ENCODE measurements at regions not wholly inside any gene's neighbourhood (a gene's known extent, or its start where the extent isn't known, plus 50 kb on each side); places are given as distances from the start of the nearest gene placed in this dataset.

DNA sequence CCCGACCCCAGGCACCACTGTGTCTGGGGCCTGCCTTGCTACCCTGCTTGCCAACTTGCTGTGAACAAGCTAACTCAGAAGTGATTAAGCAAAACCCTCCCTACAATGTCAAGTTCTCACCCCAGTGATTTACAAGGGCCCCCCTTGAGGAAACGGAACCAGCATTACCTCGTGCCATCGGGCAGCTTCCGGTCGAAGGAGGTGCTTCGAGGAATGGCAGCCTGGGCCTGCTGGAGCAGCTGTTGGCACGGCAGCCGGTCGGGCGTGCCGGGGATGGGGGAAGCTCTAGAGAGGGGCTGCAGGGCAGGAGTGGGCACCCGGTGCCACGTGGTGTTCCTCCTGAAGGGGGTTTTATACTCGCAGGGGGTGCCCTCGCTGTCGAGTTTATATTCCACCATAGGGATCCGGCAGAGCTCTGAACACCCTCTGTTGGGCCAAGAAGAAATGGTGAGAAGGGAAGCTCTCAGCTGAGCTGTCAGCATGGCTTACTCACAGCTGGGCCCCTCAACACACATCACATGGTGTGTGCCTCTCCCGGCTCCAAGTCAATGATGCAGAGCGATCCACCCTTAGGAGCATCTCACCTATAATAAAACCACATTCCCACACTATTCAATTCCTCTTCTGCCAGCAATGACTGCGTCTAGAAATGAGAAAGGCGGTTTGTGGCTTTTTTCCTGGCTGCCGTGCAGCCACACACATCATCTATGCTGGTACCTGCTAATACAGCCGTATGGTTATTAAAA lies 184.4 kb downstream of the SIPA1L2 start:
- no peak for DNase-seq (ENCODE audit: low read depth)

DNA sequence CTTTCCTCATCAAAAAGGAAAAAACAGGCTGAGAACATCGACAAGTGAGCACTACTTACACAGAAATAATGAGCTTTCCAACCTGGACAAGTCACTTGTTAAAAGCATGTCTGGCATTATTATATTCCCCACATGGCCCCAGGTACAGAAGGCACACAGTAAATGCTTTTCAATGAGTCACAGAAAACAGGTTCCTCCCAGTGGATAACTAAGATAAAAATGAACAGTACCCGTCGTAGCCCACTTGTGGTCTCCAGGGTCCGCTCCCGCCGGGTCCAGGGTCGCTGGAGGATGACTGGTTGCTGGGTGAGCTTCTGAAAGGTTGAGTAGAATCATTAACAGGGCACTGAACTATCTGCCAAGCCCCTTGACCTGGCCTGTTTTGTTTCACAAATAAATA lies 186.6 kb downstream of the SIPA1L2 start:
- no peak for DNase-seq (ENCODE audit: low read depth)

DNA sequence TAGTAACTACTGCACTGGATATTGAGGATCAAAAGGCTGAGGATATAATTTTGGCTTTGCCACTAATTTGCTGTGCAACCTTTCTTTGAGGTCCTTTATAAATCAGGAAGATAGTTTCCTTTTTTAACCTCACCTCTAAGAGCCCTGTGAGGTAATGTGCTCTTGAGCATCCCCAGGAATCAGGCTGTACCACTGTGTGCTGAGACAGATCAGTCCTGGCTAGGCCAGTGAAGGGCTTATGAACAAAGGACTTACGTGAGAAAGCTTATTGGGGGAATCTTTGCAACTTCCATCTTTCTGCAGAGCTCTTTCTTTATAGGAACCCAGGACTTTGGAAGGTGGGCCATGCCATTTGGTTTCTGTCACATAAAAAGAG lies 188.9 kb downstream of the SIPA1L2 start:
- DNase-seq (ENCODE audit: low read depth), result no peak

DNA sequence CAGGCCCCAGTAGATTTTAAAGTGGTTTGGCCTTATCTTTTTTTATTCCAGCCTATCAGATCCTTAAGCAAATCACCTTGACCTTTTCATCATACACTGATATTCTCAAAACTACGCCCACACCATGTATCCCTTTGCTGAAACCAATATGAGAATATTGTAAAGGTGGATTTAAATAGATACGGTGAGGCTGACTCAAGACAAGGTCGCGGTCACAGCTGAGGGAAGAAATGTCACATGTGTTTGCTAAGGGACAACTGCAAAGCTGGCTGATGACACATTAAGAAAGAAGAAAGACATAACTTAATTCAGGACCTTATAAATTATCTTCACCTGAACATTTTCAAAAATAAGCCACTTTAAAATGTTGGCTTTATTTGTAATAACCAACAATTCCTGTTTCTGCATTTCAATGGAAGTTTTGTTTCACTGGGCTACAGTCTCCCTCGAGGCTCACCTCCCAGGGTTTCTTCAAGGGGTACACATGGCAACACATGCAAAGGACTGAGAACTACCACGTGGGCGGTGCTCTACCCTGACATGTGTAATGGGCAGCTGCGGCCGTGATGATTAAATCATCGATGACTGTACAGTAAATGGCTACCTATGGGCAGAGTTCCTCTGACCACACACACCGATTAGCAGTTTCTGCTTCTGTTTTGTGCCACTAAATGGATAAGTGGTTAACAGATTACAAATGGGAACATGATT lies 189.5 kb downstream of the SIPA1L2 start:
- DNase-seq (ENCODE audit: low read depth), result no peak

DNA sequence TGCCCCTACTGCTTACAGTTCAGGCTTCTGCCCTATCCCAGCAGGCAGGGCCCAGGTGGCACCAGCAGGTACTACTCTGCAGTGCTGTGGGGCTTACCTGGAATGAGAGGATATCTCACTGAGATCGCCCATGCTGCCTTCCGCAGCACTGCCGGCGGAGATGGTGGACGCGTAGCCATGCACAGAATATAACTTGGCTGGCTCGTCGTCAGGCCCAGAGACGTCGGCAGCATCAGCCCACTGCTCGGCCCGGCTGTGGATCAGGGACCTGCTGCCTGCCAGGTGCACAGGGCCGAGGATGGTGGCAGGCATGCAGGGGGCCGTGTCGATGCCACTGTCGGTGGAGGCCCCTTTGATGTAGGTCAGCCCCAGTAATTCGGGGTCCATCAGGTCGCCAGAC lies 190.9 kb downstream of the SIPA1L2 start:
- DNase-seq (ENCODE audit: low read depth), result no peak

DNA sequence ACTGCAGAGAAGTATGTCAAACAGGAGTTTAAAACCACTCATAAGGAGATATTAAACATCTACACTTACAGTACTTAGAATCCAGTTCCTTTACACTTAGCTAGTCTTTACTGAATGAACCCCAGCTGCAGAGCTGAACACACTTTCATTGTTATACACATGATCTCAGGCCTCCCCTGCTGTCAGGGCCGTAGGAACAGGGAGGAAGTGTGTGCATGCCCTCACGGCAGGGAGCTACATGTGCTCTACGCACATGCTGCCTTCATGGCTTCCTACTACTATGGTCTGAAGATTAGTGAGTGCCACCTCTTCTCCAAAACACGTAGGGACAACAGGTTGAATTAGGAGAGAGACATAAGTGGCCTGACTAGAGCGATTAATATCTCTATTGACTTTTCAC lies 191.5 kb downstream of the SIPA1L2 start:
- no peak for DNase-seq (ENCODE audit: low read depth)

DNA sequence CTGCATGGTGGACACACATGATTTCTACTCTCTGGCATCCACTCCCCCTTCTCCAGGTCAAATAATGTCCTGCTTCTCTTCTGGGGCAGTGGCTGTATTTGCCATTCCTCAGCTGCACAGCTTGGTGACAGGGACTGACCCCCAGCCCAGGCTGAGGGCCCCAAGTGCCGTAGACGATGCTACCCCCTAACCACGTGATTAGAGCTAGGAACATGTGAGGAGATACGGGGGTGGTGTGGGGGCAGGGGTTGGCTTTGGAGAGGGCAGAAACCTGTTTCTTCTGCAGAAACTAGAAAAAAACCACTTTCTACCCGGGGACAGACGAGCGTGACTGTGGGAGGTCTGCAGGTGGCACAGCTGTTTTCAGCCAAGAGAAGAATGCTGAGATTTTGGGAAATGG lies 192.4 kb downstream of the SIPA1L2 start:
- no peak for DNase-seq (ENCODE audit: low read depth)

DNA sequence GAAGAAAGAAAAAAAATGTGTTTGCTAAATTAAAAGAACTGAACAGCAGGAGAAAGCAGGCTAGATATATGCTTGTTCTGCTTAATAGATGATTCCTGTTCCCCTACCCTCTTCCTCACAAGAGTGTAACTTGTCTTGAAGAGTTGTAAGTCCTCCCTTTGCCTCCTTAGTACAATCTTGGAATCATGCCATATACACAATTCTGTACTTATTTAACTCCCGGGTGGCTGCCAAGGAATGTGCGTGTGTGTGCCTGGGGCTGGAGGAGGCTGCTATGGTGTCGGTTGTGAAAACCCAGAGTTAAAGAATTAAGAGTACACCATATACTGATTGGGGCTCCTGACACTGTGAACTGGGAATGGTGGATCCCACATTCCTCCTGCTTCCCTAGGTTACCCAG lies 194.2 kb downstream of the SIPA1L2 start:
- no peak for DNase-seq (ENCODE audit: low read depth)

DNA sequence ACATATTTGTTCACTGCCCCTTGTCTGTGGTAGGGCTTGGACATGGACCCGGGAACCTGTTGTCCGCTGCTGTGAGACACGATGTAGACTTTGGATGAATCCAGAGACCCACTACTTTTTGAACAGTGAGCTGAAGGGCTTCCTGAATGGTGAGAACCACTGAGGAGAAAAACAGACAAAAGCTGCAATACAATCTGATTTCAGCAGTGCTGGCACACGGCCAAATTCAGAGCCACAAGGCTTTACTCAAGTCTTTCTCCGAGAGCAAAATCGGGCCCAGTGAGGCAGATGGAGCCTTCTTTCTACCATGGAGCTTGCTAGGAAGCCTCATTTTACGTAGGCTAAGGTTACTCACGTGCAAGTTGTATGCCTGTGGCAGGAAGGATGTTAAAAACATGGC lies 197.6 kb downstream of the SIPA1L2 start:
- DNase-seq (ENCODE audit: low read depth), result no peak

DNA sequence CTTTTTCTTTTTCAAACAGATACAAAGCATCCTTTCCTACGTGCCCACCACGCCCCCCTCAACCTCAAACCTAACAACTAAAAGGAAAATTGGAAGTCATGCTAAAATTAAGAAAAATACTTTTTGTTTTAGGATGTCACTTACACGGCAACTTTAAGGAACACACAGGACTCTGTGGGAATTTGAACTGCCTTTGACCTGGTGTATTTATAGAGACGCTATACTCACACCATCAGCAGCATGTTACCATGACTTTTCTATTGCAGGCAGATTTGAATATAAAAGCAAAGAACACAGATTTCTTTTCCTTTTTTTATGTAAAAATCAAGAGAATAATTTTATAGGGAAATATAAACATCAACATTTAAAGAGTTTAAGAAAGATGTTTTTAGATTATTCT lies 198.2 kb downstream of the SIPA1L2 start:
- DNase-seq (ENCODE audit: low read depth), result no peak

DNA sequence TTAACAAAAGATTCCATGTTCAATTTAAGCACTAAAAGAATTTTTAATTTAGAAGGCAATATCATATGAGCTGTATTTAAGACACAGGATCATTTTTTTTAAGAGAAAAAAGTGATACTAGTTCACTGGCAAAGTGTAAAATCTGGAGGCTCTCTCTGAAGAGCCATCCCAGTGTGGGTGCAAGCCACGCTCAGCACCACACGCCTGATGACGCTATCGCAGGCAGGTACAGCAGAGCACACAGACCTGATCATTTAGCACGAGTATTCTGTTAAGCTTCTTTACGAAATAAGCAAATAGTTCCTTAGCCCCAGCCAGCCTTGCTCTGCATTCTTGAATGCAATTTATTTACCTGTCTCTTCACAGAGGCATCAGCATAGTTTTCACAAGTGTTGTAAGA lies 198.6 kb downstream of the SIPA1L2 start:
- DNase-seq (ENCODE audit: low read depth), result no peak

DNA sequence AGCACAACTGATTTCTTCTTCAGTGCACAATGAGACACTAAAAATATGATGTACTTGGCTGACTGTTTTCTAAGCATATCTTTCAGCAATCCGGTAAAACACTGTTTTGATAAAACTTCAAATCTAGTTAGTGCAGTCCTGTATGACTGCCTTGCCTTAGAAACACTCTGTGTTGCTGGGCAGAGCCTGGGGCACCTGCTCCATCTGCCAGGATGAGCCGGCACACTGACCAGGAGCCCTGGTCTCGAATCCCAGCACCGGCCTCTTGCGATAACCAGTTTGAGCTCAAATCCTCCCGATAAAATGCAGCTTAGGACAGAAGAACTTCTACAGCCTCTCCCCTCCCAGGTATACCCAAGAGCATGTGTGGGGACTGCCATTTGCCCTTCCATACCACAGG lies 199.5 kb downstream of the SIPA1L2 start:
- DNase-seq (ENCODE audit: low read depth), result no peak

DNA sequence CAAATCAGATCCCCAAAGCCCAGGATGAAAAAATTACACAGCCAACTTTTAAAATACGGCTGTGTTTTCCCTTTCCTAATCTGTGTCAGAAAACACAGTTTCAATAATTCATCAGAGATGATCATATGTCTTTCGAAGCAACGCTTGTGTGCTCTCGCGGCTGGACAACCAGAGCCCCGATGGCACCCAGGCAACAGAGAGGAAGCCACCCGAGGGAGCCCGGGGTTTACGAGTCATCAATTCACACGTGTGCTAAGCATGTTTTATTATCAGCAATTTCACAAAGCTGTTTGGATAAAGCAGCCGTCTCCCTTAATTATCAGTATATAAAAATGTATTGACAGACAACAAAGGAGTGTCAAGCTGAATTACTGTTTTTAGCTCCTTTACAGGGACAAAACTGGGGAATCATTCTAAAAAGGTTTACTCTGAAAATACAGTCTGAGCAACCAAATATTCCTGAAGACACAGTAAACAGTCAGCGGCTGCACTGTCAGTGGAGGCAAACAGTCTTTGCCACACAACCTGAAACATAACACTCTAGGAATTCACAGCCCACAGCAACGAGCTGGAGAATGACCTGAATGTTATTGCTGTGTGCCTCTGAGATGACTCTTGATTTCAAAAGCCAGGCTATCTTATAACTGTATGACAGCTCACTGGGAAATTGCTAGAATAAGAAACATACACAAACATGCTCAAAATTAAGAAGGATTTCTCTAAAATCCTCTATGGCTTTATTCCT lies 201.0 kb downstream of the SIPA1L2 start:
- no peak for DNase-seq (ENCODE audit: low read depth)

DNA sequence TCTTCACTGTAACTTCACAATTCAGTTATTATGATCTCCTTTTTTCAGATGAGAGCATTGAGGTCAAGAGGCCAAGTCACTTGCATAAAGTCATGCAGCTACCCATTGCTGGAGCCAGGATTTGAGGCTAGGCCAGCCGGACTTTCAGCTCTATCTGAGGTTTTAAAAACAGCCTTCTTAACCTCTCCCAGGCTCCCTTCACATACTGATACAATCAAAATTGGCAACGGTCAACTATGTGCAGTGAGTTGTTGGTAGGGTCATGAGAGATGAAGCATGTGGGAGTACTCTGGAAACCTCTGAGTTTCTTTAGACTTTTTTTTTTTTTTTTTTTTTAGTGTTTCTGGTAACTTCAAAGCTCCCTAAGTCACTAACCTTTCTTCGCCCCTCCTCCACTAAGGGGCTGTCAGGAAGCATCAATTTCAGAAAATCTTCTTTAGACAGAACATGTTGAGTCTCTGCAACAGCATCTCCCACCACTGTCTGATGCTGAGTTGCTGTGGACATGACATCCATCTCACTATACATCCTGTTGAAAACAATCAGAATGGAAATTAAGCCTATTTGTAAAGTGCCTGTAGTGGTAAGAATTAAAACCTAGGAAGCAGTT lies 201.8 kb downstream of the SIPA1L2 start:
- no peak for DNase-seq (ENCODE audit: low read depth)

DNA sequence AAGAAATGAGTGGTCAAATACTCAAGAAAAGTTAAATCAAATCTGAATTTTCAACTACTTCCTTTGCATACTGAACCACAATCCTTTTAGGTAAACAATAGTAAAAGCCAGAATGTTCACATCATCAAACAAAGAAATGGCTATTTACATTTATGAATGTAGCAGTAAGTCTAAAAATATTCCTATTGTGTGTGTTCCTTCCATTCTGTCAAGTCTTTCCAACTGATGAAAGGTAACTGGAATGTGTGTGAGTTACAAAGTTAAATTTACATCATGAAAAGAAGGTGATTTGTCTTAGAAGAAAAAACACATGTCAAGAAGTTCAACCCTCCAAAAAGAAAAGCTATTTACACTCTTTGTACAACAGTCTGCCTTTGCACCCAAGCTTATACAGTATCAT lies 203.1 kb downstream of the SIPA1L2 start:
- DNase-seq (ENCODE audit: low read depth), result no peak

DNA sequence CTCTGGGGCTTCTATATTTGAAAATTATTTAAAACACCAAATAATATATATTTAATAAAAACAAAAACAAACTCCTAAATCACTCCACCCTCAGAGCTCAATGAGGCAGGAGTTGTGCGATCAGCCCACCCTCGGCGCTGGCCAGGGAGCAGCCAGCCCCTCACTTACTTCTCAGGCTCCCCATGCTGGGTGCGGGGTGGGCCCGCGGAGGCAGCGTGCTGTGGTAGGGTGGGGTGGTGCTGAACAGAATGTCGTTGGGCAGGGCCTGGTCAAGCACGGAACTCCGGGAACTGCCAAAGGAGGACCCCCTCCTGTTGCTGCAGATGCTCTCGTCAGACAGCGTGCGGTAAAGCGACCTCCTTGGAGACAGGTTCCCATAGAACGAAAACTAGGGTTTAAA lies 204.5 kb downstream of the SIPA1L2 start:
- DNase-seq (ENCODE audit: low read depth), result no peak

DNA sequence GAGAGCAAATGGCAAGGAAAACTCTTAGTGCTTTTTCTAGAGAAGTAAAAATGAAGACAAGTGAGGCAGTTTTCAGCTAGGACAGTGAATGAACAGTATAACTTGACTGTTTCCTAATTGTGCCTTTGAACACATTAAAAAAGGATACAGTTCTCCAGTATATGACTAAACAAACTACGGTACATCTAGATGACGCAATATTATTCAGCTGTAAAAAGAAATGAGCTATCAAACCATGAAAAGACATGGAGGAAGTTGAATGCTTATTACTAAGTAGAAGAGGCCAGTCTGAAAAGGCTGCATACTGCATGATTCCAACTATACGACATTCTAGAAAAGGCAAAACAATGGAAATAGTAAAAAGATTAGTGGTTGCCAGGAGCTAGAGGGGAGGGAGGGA lies 206.3 kb downstream of the SIPA1L2 start:
- DNase-seq (ENCODE audit: low read depth), result no peak

DNA sequence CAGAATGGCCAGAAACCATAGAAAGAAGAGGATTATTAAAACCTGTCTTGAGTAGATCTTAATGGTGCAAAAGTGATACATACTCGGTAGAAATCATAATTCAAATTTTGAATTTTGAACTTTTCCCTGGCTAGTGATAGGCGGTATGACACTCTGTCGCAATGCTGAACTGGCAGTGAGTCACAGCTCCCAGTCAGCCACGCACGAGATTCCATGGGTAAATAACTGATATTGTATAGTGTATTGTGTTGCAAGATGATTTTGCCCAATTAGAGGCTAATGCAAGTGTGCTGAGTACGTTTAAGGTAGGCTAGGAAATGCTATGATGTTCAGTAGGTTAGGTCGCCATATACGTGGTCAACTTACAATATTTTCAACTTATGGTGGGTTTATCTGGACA lies 207.0 kb downstream of the SIPA1L2 start:
- no peak for DNase-seq (ENCODE audit: low read depth)

DNA sequence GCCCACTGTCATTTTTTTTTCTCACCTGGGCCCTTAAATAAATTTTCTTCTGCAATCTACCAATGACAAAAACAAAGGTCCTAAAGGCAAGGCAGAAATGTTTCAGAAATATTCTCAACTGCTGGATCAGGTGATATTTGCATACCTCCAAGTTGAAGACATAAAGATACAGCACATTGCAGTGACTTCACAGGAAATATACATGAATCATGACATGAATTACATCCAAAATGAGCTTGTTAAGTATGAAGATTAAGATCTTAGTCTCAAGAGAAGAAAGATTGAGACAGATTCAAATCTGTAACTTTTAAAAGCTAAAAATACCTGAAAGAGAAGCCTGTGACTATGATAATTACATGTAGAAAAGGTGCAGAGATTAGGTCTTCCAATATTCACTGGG lies 207.8 kb downstream of the SIPA1L2 start:
- DNase-seq (ENCODE audit: low read depth), result no peak

DNA sequence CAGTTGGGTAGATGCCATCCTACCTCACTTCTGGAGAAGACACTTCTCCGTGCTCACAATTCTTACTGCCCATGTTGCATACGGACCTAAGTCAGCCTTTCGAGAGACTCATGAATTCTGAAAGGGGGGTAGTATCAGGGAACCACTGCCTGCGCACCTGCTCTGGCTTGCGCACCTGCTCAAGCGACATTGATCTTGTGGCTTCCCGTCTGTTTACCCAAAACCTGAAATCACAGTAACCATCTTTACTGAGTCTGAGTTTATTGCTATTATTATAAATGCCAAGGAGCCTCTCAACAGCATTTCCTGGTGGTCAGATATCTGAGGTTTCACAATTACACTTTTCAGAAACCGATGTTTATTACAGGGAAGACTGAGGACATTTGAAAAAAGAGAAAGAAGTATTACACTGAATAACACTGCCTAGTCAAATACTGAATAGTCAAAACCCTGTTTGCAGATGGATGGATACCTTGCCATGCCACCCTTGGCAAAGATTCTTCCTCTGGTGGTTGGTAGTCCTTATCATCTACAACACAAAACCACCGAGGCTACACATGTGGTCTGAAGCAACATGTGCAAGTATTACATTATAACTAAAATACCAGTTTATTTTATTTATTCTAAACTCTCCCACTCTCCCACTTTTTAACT lies 208.7 kb downstream of the SIPA1L2 start:
- DNase-seq (ENCODE audit: low read depth), result no peak

DNA sequence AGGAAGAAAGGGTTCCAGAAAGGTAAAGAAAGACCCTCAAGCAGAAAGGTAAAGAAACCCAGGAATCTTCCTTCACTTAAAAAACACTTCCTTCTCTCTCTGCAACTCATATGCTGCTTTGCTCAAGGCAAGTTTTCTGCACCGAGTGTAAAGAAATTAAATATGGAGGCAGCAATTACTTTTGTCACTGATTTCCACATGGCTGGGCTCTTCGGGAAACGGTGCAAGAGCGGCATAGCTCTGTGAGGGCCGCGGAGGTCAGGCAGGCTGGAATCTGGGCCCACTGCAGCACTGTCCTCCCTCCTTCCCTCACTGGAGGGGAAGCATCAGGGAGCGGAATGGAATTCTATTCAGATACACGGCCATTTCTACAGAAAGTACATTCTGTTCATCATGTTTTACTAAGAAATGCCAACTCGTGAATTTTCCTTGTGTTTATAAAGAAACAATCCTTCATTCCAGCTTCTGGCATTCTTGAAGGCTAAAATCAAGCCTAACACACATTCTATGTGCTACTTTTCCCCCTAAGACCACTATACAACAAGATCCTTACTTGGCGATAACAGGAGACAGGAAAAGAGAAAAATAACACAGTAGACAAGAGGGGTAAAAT lies 212.2 kb downstream of the SIPA1L2 start:
- no peak for DNase-seq (ENCODE audit: low read depth)

DNA sequence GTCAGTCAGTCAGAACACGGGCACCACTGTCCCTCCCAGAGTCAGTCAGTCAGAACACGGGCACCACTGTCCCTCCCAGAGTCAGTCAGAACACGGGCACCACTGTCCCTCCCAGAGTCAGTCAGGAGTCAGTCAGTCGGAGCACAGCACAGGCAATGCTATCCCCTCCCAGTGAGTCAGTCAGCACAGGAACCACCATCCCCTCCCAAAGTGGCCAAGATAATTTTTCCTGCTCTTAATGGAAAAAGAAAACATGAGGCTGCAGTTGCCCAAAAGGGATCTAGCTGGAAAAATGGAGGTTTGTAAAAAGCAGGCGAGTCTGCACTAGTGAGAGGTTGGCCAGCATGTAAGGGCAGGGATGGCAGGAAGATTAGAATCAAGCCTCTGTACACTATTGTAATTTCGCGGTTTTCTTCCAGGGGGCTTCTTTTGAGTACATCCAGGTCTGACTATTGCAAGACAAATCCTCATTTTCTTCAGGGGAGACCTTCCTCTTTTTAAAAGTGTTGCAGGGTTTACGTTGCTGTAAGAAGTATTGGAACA lies 213.8 kb downstream of the SIPA1L2 start:
- DNase-seq (ENCODE audit: low read depth), result no peak
